ACC112 (cell line): ENCODE measurements at regions not wholly inside any gene's neighbourhood (a gene's known extent, or its start where the extent isn't known, plus 50 kb on each side); places are given as distances from the start of the nearest gene placed in this dataset.

Source experiments
- H2AFZ ChIP-seq: fragments of 200-600 bp; sonication (generic); one replicate; pipeline ENCODE4 v1.6.0; 2017; ENCODE audit warnings: antibody characterized with exemption, low read length; ENCODE audit not compliant: unreplicated experiment
- H3K27ac ChIP-seq: fragments of 200-600 bp; sonication (generic); 2 replicates; pipeline ENCODE4 v1.5.1; 2014; ENCODE audit warnings: low read depth, mild to moderate bottlenecking, antibody characterized with exemption, low read length, moderate library complexity
- H3K27me3 ChIP-seq: fragments of 200-600 bp; sonication (generic); 2 replicates; pipeline ENCODE4 v1.6.1; 2014; ENCODE audit warnings: mild to moderate bottlenecking, antibody characterized with exemption, low read length, moderate library complexity, mixed read lengths; ENCODE audit not compliant: insufficient read depth
- H3K36me3 ChIP-seq: fragments of 200-600 bp; sonication (generic); 2 replicates; pipeline ENCODE4 v1.6.1; 2016; ENCODE audit warnings: mild to moderate bottlenecking, antibody characterized with exemption, low read length, moderate library complexity, mixed read lengths; ENCODE audit not compliant: insufficient read depth
- H3K4me1 ChIP-seq: fragments of 200-600 bp; sonication (generic); one replicate; pipeline ENCODE4 v1.6.1; 2016; ENCODE audit warnings: low read length, mixed read lengths; ENCODE audit not compliant: insufficient read depth, unreplicated experiment, control insufficient read depth
- H3K4me3 ChIP-seq: fragments of 200-600 bp; sonication (generic); 2 replicates; pipeline ENCODE4 v1.5.1; 2014; ENCODE audit warnings: mild to moderate bottlenecking, low read depth, low read length
- H3K79me2 ChIP-seq: fragments of 200-600 bp; sonication (generic); one replicate; pipeline ENCODE4 v1.6.0; 2016; ENCODE audit warnings: low read length; ENCODE audit not compliant: control insufficient read depth, unreplicated experiment, insufficient read depth

GRCh38 chr5:165981671-165982070, 2309.8 kb upstream of the WWC1 start:
- H3K27me3 ChIP-seq, result no peaks in the 10 kb centered on the region
- H3K4me3 ChIP-seq, result no peak overlapping the region
- H3K36me3 ChIP-seq, result no peaks in the 10 kb centered on the region
- H3K79me2 ChIP-seq, result no peaks in the 10 kb centered on the region
- H3K4me1 ChIP-seq, result no peaks in the 10 kb centered on the region
- H2AFZ ChIP-seq, result no peak overlapping the region
- no peak overlapping the region for H3K27ac ChIP-seq

GRCh38 chr5:165996201-165996875, 2295.1 kb upstream of the WWC1 start:
- Histone ChIP-seq H3K79me2 (no peaks in the 10 kb centered on the region), H3K36me3 (no peaks in the 10 kb centered on the region), H3K27ac (no peak overlapping the region), H2AFZ (no peak overlapping the region), H3K4me3 (no peak overlapping the region), H3K4me1 (no peaks in the 10 kb centered on the region), H3K27me3 (no peaks in the 10 kb centered on the region)

GRCh38 chr5:165999693-166000320, 2291.6 kb upstream of the WWC1 start:
- Histone ChIP-seq H3K36me3 (no peaks in the 10 kb centered on the region), H3K4me1 (no peaks in the 10 kb centered on the region), H2AFZ (no peak overlapping the region), H3K27ac (no peak overlapping the region), H3K27me3 (no peaks in the 10 kb centered on the region), H3K4me3 (no peak overlapping the region), H3K79me2 (no peaks in the 10 kb centered on the region)

- H3K27ac ChIP-seq, result no peak overlapping the region
- no peaks in the 10 kb centered on the region for H3K27me3 ChIP-seq
- H3K4me3 ChIP-seq, result no peak overlapping the region
Measured at GRCh38 chr5:166004006-166004405, 2287.4 kb upstream of the WWC1 start.

GRCh38 chr5:166013415-166013814, 2278.0 kb upstream of the WWC1 start:
- H3K27me3 ChIP-seq, result no peaks in the 10 kb centered on the region
- no peak overlapping the region for H2AFZ ChIP-seq
- H3K36me3 ChIP-seq, result no peaks in the 10 kb centered on the region
- no peak overlapping the region for H3K27ac ChIP-seq
- H3K79me2 ChIP-seq, result no peaks in the 10 kb centered on the region
- H3K4me1 ChIP-seq, result no peaks in the 10 kb centered on the region
- H3K4me3 ChIP-seq, result no peak overlapping the region

More at GRCh38 chr5:166004006-166004405, 2287.4 kb upstream of the WWC1 start:
- Histone ChIP-seq H3K36me3 (no peaks in the 10 kb centered on the region), H3K4me1 (no peaks in the 10 kb centered on the region), H3K79me2 (no peaks in the 10 kb centered on the region), H2AFZ (no peak overlapping the region)

- no peak overlapping the region for H3K27ac ChIP-seq
- no peak overlapping the region for H3K4me3 ChIP-seq
- H3K27me3 ChIP-seq, result no peaks in the 10 kb centered on the region
- no peaks in the 10 kb centered on the region for H3K36me3 ChIP-seq
- no peaks in the 10 kb centered on the region for H3K4me1 ChIP-seq
- H3K79me2 ChIP-seq, result no peaks in the 10 kb centered on the region
- no peak overlapping the region for H2AFZ ChIP-seq
Measured at GRCh38 chr5:166014256-166014655, 2277.2 kb upstream of the WWC1 start.

GRCh38 chr5:166018716-166019115, 2272.7 kb upstream of the WWC1 start:
- Histone ChIP-seq H3K27ac (no peak overlapping the region), H3K27me3 (no peaks in the 10 kb centered on the region), H3K4me1 (no peaks in the 10 kb centered on the region), H2AFZ (no peak overlapping the region), H3K4me3 (no peak overlapping the region), H3K79me2 (no peaks in the 10 kb centered on the region), H3K36me3 (no peaks in the 10 kb centered on the region)

- H3K4me3 ChIP-seq, result no peak overlapping the region
- no peaks in the 10 kb centered on the region for H3K27me3 ChIP-seq
- no peaks in the 10 kb centered on the region for H3K79me2 ChIP-seq
- no peak overlapping the region for H3K27ac ChIP-seq
- H3K36me3 ChIP-seq, result no peaks in the 10 kb centered on the region
- no peaks in the 10 kb centered on the region for H3K4me1 ChIP-seq
- H2AFZ ChIP-seq, result no peak overlapping the region
Measured at GRCh38 chr5:166022065-166022464, 2269.4 kb upstream of the WWC1 start.

GRCh38 chr5:166024970-166025369, 2266.5 kb upstream of the WWC1 start:
- Histone ChIP-seq H3K27ac (no peak overlapping the region), H3K79me2 (no peaks in the 10 kb centered on the region), H2AFZ (no peak overlapping the region), H3K36me3 (no peaks in the 10 kb centered on the region), H3K4me3 (no peak overlapping the region), H3K27me3 (no peaks in the 10 kb centered on the region), H3K4me1 (no peaks in the 10 kb centered on the region)

- Histone ChIP-seq H3K27ac (no peak overlapping the region), H3K79me2 (no peaks in the 10 kb centered on the region), H2AFZ (no peak overlapping the region), H3K36me3 (no peaks in the 10 kb centered on the region), H3K27me3 (no peaks in the 10 kb centered on the region), H3K4me1 (no peaks in the 10 kb centered on the region), H3K4me3 (no peak overlapping the region)
Measured at GRCh38 chr5:166027582-166027981, 2263.9 kb upstream of the WWC1 start.

GRCh38 chr5:166031926-166032325, 2259.5 kb upstream of the WWC1 start:
- H2AFZ ChIP-seq, result no peak overlapping the region
- H3K4me1 ChIP-seq, result no peaks in the 10 kb centered on the region
- no peaks in the 10 kb centered on the region for H3K36me3 ChIP-seq
- H3K27ac ChIP-seq, result no peak overlapping the region
- H3K79me2 ChIP-seq, result no peaks in the 10 kb centered on the region
- no peaks in the 10 kb centered on the region for H3K27me3 ChIP-seq
- H3K4me3 ChIP-seq, result no peak overlapping the region
